ENCODE measurements at regions not wholly inside any gene's neighbourhood (a gene's known extent, or its start where the extent isn't known, plus 50 kb on each side); places are given as distances from the start of the nearest gene placed in this dataset.

DNA sequence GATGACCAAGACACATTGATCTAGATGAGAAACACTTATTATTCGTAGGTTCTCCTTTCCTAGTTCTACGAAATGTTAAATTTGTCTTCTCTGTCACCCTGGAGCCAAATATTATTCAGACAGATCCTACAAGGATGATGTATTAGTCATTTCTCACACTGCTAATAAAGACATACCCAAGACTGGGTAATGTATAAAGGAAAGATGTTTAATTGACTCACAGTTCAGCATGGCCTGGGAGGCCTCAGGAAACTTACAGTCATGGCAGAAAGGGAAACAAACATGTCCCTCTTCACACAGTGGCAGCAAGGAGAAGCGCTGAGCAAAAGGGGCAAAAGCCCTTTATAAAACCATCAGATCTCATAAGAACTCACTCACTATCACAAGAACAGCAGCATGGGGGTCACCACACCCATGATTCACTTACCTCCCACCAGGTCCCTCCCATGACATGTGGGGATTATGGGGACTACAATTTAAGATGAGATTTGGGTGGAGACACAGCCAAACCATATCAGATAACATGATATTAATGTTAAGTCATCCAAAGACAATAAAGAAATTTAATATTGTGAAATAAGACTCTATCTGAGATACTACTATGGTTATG is 1248.8 kb upstream of the SLC10A2 start:
- ATAC-seq (no peak), DNase-seq (no peak)
- intact Hi-C loops (cut with DNase I), result no loop called here
- TF ChIP-seq, protein P1, sequence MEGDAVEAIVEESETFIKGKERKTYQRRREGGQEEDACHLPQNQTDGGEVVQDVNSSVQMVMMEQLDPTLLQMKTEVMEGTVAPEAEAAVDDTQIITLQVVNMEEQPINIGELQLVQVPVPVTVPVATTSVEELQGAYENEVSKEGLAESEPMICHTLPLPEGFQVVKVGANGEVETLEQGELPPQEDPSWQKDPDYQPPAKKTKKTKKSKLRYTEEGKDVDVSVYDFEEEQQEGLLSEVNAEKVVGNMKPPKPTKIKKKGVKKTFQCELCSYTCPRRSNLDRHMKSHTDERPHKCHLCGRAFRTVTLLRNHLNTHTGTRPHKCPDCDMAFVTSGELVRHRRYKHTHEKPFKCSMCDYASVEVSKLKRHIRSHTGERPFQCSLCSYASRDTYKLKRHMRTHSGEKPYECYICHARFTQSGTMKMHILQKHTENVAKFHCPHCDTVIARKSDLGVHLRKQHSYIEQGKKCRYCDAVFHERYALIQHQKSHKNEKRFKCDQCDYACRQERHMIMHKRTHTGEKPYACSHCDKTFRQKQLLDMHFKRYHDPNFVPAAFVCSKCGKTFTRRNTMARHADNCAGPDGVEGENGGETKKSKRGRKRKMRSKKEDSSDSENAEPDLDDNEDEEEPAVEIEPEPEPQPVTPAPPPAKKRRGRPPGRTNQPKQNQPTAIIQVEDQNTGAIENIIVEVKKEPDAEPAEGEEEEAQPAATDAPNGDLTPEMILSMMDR (IDR thresholded peaks at IDR 0.05), result no peak
- H3K4me3 ChIP-seq, result no peak overlapping the region
- no peaks in the 10 kb centered on the region for H3K36me3 ChIP-seq
- H3K27ac ChIP-seq, result no peak overlapping the region
- H3K27me3 ChIP-seq (ENCODE audit: low read depth), result no peaks in the 10 kb centered on the region
- no peaks in the 10 kb centered on the region for H3K9me3 ChIP-seq
- no peaks in the 10 kb centered on the region for H3K4me1 ChIP-seq

DNA sequence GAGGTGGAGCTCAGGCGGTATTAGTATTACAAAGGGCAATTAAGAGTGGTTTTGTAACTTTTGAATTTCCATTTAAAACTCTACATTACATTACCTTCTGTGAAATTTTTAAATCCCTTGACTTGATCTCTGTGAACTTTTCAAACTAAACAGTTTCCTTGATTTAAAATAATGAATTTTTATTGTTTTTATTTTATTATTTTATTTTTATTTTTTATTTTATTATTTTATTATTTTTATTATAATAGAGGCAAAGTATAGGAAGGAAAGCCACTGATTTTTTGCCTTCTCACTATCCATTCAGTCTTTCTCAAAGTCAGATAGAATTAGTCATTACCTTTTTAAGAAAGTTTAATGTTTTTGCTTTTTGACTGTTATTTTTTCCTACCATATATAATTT is 1248.1 kb upstream of the SLC10A2 start:
- H3K4me3 ChIP-seq, result no peak overlapping the region
- H3K36me3 ChIP-seq, result no peaks in the 10 kb centered on the region
- H3K4me1 ChIP-seq, result no peaks in the 10 kb centered on the region
- TF ChIP-seq, protein P1 (IDR thresholded peaks at IDR 0.05), result no peak
- ATAC-seq (no peak), DNase-seq (no peak)
- no peaks in the 10 kb centered on the region for H3K9me3 ChIP-seq
- no peak overlapping the region for H3K27ac ChIP-seq
- intact Hi-C loops (cut with DNase I), result no loop called here
- no peaks in the 10 kb centered on the region for H3K27me3 ChIP-seq (ENCODE audit: low read depth)

- Histone ChIP-seq H3K4me1 (no peaks in the 10 kb centered on the region), H3K4me3 (no peak overlapping the region), H3K27me3 (ENCODE audit: low read depth) (no peaks in the 10 kb centered on the region), H3K36me3 (no peaks in the 10 kb centered on the region), H3K9me3 (no peaks in the 10 kb centered on the region), H3K27ac (no peak overlapping the region)
- TF ChIP-seq, protein P1 (IDR thresholded peaks at IDR 0.05), result no peak
- DNase-seq (no peak), ATAC-seq (no peak)
- intact Hi-C loops (cut with DNase I), result no loop called here
Measured at GRCh38 chr13:104310861-104311260, 1244.6 kb upstream of the SLC10A2 start.

GRCh38 chr13:104309431-104309830 is 1243.2 kb upstream of the SLC10A2 start:
- Histone ChIP-seq H3K4me3 (no peak overlapping the region), H3K4me1 (no peaks in the 10 kb centered on the region), H3K36me3 (no peaks in the 10 kb centered on the region), H3K27ac (no peak overlapping the region), H3K27me3 (ENCODE audit: low read depth) (no peaks in the 10 kb centered on the region), H3K9me3 (no peaks in the 10 kb centered on the region)
- TF ChIP-seq, protein P1 (IDR thresholded peaks at IDR 0.05), result no peak
- intact Hi-C loops (cut with DNase I), result no loop called here
- ATAC-seq (no peak), DNase-seq (no peak)

DNA sequence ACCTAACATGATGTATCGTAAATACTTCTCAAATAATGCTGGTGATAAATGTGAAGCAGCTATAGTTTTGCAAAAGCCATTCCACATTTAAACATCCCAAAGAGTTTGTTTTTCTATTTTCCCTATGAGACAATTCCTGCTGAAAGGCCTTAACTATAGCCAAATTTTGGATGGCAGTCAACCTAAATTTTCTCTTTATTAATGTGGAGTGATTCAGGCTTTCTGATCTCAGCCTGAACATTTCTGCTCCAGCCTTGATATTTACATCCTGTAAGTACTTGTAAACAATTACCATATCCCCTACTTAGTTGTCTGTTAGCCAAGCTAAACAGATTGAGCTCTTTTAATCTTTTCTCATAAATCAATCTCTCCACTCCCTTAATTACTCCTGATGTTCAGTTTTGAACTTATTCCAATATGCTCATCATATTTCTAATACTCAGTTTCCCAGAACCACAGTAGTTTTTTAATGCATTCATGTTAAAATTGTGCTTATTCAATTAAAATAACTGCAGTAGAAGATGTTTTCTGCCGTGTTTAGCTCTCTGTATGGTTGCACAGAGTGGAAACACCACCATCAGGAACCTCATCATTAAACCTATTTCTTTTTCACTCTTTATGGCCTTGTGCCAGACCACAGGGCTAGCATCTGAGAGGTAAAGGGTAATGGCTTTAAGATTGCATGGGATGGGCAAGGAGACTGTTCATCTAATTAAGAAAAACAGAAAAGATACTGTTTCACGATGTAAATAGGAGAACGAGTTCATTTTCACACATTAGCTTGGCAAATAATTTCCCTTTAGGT is 1235.2 kb upstream of the SLC10A2 start:
- intact Hi-C loops (cut with DNase I), result no loop called here
- TF ChIP-seq, protein P1 (IDR thresholded peaks at IDR 0.05), result no peak

More for the DNA sequence above, 1235.2 kb upstream of the SLC10A2 start:
- H3K9me3 ChIP-seq, result no peaks in the 10 kb centered on the region
- no peaks in the 10 kb centered on the region for H3K36me3 ChIP-seq
- no peak overlapping the region for H3K27ac ChIP-seq
- H3K4me3 ChIP-seq, result no peak overlapping the region
- no peaks in the 10 kb centered on the region for H3K4me1 ChIP-seq
- no peaks in the 10 kb centered on the region for H3K27me3 ChIP-seq (ENCODE audit: low read depth)
- ATAC-seq (no peak), DNase-seq (no peak)
